GM23338 (cell line): ENCODE measurements at regions not wholly inside any gene's neighbourhood (a gene's known extent, or its start where the extent isn't known, plus 50 kb on each side); places are given as distances from the start of the nearest gene placed in this dataset.

Source experiments
- ATAC-seq: fragments of 200-7000 bp; cut with Tn5 transposase; 3 replicates; pipeline ENCODE4 v1.9.1; 2020
- DNase-seq: peaks from one replicate; pipeline ENCODE4 v3.0.0-alpha.2; 2015; ENCODE audit warnings: low spot score
- H2AFZ ChIP-seq: fragments of 200-600 bp; sonication (generic); 2 replicates; pipeline ENCODE4 v1.8.0; 2016; ENCODE audit warnings: antibody characterized with exemption, mild to moderate bottlenecking, moderate library complexity
- H3F3A ChIP-seq: fragments of 200-600 bp; sonication (generic); replicated peaks from 2 replicates; pipeline ENCODE4 v1.8.0; 2017; ENCODE audit warnings: antibody characterized with exemption, mixed run types, low read depth
- H3K27ac ChIP-seq: fragments of 200-600 bp; sonication (generic); 2 replicates; pipeline ENCODE4 v1.6.1; 2016; ENCODE audit warnings: low read depth
- H3K27me3 ChIP-seq: fragments of 200-600 bp; sonication (generic); 2 replicates; pipeline ENCODE4 v1.8.0; 2016; ENCODE audit warnings: mild to moderate bottlenecking, mixed run types, moderate library complexity; ENCODE audit not compliant: insufficient read depth
- H3K36me3 ChIP-seq: fragments of 200-600 bp; sonication (generic); 2 replicates; pipeline ENCODE4 v1.8.0; 2016; ENCODE audit warnings: mild to moderate bottlenecking; ENCODE audit not compliant: insufficient read depth
- H3K4me1 ChIP-seq: fragments of 200-600 bp; sonication (generic); 2 replicates; pipeline ENCODE4 v1.8.0; 2016; ENCODE audit warnings: mild to moderate bottlenecking, moderate library complexity; ENCODE audit not compliant: insufficient read depth
- H3K4me2 ChIP-seq: fragments of 200-600 bp; sonication (generic); 2 replicates; pipeline ENCODE4 v1.7.1; 2017; ENCODE audit warnings: mixed run types
- H3K4me3 ChIP-seq: fragments of 200-600 bp; sonication (generic); 2 replicates; pipeline ENCODE4 v1.6.1; 2016; ENCODE audit warnings: mixed run types
- H3K79me2 ChIP-seq: fragments of 200-600 bp; sonication (generic); replicated peaks from 2 replicates; pipeline ENCODE4 v1.8.0; 2017; ENCODE audit warnings: mild to moderate bottlenecking; ENCODE audit not compliant: insufficient read depth
- H3K9me2 ChIP-seq: fragments of 200-600 bp; sonication (generic); 2 replicates; pipeline ENCODE4 v1.8.0; 2017; ENCODE audit not compliant: insufficient read depth
- H4K20me1 ChIP-seq: fragments of 200-600 bp; sonication (generic); replicated peaks from 2 replicates; pipeline ENCODE4 v1.8.0; 2017; ENCODE audit warnings: mild to moderate bottlenecking; ENCODE audit not compliant: insufficient read depth
- H3K27ac Mint-ChIP-seq: 2 replicates; pipeline ENCODE4 v1.8.0; 2020; ENCODE audit warnings: inconsistent platforms, mild to moderate bottlenecking, moderate library complexity, mixed read lengths
- H3K27me3 Mint-ChIP-seq: 3 replicates; pipeline ENCODE4 v1.8.0; 2022; ENCODE audit warnings: low read depth, mild to moderate bottlenecking, moderate library complexity, mixed read lengths, inconsistent platforms; ENCODE audit not compliant: insufficient read depth, poor library complexity
- H3K36me3 Mint-ChIP-seq: 3 replicates; pipeline ENCODE4 v1.8.0; 2021; ENCODE audit warnings: low read depth, mild to moderate bottlenecking, inconsistent platforms, moderate library complexity, mixed read lengths
- H3K4me1 Mint-ChIP-seq: 3 replicates; pipeline ENCODE4 v1.8.0; 2020; ENCODE audit warnings: mild to moderate bottlenecking, inconsistent platforms, mixed read lengths
- H3K4me3 Mint-ChIP-seq: 3 replicates; pipeline ENCODE4 v1.8.0; 2021; ENCODE audit warnings: moderate library complexity, mild to moderate bottlenecking, inconsistent platforms, mixed read lengths
- H3K9me3 Mint-ChIP-seq: 3 replicates; pipeline ENCODE4 v1.8.0; 2020; ENCODE audit warnings: moderate library complexity, mild to moderate bottlenecking, inconsistent platforms, mixed read lengths
- CREB1 ChIP-seq: fragments of 250-450 bp; sonication (Bioruptor Pico); IDR thresholded peaks from 2 replicates; pipeline ENCODE4 v1.5.0; 2020; ENCODE audit warnings: low read depth, mild to moderate bottlenecking, moderate library complexity
- ZNF331 ChIP-seq: fragments of 250-450 bp; sonication (Bioruptor Pico); IDR thresholded peaks from 2 replicates; pipeline ENCODE4 v1.5.0; 2020; ENCODE audit warnings: low read depth, mild to moderate bottlenecking, moderate library complexity
- TF ChIP-seq, protein P1 (sequence below): fragments of 250-450 bp; sonication (Bioruptor Pico); IDR thresholded peaks from 2 replicates; pipeline ENCODE4 v1.5.0; 2020; ENCODE audit warnings: mild to moderate bottlenecking, moderate library complexity
- TF ChIP-seq, protein P2 (sequence below), 2 experiments: fragments of 200-600 bp in 1 of 2; sonication (generic) in 1 of 2; conservative IDR thresholded peaks; 2 replicates each; pipeline versions ENCODE4 v1.5.1 to v1.6.1; 2016 to 2017; ENCODE audit warnings: antibody characterized with exemption in 2 of 2, low read depth in 2 of 2, mild to moderate bottlenecking in 2 of 2, moderate library complexity in 1 of 2

DNA sequence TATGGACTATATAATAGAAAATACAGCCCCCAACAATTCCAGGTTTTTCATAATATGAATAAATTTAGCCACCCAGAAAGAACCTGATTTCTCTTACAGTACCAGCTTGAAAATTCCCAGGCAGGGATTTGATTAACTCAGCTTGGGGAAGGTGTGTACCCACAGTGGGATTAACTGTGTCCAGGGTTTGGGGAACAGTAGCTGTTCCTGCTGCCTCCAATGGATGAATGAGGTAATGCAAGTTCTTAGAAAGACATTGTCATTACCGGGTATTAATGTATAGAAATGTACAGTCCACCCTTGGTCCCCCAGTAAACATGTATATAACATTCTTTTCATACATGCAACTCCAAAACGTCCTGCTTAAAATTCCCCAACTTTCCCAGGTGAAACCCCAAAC, 115.6 kb downstream of the LRIG3 start:
- Histone ChIP-seq H3F3A (no peaks in the 10 kb centered on the region), H2AFZ (no peak overlapping the region), H3K4me2 (no peak overlapping the region), H3K4me3 (no peak overlapping the region), H3K36me3 (no peaks in the 10 kb centered on the region), H3K27ac (no peak overlapping the region), H3K79me2 (no peaks in the 10 kb centered on the region), H3K4me1 (no peaks in the 10 kb centered on the region), H3K9me2 (no peaks in the 10 kb centered on the region), H3K27me3 (no peaks in the 10 kb centered on the region), H4K20me1 (no peaks in the 10 kb centered on the region)
- H3K4me1 Mint-ChIP-seq: no peaks in the 10 kb centered on the region
- H3K4me3 Mint-ChIP-seq: no peak overlapping the region
- H3K27me3 Mint-ChIP-seq: no peaks in the 10 kb centered on the region
- H3K36me3 Mint-ChIP-seq: no peaks in the 10 kb centered on the region
- no peak for TF ChIP-seq ZNF331 (CRISPR knock-in tag)
- TF ChIP-seq, protein P1, sequence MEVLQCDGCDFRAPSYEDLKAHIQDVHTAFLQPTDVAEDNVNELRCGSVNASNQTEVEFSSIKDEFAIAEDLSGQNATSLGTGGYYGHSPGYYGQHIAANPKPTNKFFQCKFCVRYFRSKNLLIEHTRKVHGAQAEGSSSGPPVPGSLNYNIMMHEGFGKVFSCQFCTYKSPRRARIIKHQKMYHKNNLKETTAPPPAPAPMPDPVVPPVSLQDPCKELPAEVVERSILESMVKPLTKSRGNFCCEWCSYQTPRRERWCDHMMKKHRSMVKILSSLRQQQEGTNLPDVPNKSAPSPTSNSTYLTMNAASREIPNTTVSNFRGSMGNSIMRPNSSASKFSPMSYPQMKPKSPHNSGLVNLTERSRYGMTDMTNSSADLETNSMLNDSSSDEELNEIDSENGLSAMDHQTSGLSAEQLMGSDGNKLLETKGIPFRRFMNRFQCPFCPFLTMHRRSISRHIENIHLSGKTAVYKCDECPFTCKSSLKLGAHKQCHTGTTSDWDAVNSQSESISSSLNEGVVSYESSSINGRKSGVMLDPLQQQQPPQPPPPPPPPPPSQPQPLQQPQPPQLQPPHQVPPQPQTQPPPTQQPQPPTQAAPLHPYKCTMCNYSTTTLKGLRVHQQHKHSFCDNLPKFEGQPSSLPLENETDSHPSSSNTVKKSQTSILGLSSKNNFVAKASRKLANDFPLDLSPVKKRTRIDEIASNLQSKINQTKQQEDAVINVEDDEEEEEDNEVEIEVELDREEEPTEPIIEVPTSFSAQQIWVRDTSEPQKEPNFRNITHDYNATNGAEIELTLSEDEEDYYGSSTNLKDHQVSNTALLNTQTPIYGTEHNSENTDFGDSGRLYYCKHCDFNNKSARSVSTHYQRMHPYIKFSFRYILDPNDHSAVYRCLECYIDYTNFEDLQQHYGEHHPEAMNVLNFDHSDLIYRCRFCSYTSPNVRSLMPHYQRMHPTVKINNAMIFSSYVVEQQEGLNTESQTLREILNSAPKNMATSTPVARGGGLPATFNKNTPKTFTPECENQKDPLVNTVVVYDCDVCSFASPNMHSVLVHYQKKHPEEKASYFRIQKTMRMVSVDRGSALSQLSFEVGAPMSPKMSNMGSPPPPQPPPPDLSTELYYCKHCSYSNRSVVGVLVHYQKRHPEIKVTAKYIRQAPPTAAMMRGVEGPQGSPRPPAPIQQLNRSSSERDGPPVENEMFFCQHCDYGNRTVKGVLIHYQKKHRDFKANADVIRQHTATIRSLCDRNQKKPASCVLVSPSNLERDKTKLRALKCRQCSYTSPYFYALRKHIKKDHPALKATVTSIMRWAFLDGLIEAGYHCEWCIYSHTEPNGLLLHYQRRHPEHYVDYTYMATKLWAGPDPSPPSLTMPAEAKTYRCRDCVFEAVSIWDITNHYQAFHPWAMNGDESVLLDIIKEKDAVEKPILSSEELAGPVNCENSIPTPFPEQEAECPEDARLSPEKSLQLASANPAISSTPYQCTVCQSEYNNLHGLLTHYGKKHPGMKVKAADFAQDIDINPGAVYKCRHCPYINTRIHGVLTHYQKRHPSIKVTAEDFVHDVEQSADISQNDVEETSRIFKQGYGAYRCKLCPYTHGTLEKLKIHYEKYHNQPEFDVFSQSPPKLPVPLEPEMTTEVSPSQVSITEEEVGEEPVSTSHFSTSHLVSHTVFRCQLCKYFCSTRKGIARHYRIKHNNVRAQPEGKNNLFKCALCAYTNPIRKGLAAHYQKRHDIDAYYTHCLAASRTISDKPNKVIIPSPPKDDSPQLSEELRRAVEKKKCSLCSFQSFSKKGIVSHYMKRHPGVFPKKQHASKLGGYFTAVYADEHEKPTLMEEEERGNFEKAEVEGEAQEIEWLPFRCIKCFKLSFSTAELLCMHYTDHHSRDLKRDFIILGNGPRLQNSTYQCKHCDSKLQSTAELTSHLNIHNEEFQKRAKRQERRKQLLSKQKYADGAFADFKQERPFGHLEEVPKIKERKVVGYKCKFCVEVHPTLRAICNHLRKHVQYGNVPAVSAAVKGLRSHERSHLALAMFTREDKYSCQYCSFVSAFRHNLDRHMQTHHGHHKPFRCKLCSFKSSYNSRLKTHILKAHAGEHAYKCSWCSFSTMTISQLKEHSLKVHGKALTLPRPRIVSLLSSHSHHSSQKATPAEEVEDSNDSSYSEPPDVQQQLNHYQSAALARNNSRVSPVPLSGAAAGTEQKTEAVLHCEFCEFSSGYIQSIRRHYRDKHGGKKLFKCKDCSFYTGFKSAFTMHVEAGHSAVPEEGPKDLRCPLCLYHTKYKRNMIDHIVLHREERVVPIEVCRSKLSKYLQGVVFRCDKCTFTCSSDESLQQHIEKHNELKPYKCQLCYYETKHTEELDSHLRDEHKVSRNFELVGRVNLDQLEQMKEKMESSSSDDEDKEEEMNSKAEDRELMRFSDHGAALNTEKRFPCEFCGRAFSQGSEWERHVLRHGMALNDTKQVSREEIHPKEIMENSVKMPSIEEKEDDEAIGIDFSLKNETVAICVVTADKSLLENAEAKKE (CRISPR knock-in tag): no peak
- TF ChIP-seq CREB1 (CRISPR knock-in tag): no peak
- TF ChIP-seq, protein P2, sequence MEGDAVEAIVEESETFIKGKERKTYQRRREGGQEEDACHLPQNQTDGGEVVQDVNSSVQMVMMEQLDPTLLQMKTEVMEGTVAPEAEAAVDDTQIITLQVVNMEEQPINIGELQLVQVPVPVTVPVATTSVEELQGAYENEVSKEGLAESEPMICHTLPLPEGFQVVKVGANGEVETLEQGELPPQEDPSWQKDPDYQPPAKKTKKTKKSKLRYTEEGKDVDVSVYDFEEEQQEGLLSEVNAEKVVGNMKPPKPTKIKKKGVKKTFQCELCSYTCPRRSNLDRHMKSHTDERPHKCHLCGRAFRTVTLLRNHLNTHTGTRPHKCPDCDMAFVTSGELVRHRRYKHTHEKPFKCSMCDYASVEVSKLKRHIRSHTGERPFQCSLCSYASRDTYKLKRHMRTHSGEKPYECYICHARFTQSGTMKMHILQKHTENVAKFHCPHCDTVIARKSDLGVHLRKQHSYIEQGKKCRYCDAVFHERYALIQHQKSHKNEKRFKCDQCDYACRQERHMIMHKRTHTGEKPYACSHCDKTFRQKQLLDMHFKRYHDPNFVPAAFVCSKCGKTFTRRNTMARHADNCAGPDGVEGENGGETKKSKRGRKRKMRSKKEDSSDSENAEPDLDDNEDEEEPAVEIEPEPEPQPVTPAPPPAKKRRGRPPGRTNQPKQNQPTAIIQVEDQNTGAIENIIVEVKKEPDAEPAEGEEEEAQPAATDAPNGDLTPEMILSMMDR (conservative IDR thresholded peaks at IDR 0.05; ENCODE audit: low read depth in 2 of 2): peak; percentile 45 to 56
- H3K9me3 Mint-ChIP-seq: peaks cover 3% of the 10 kb centered on the region; the same call in 1 of the 3 replicates
- peak; percentile 56 for DNase-seq
- peak; percentile 75 for ATAC-seq
- H3K27ac Mint-ChIP-seq: no peak overlapping the region
